NK-92 treated with Interleukin-12 subunit alpha and Interleukin-12 subunit beta, amount 100 ng/mL, for 24 hours (cell line): ENCODE measurements at regions not wholly inside any gene's neighbourhood (a gene's known extent, or its start where the extent isn't known, plus 50 kb on each side); places are given as distances from the start of the nearest gene placed in this dataset.

Experiments
- DNase-seq: peaks from one replicate; lab custom pipeline; 2025; lab: John Stamatoyannopoulos, UW

DNA sequence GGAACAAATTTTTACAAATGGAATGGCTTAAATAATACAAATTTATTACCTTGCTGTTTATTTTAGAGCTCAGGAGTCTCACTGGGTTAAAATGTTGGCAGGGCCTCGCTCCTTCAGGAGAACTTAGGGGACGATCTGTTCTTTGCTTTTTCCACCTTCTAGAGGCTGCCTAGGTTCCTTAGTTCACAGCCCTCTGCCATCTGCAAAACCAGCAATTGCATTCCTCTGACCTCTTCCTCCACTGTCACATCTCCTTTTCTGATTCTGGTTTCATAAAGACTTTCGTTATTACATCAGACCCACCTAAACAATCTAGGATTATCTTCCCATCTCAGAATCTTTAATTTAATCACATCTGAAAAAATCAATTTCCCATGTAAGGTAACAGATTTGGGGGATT, 249.6 kb upstream of the SPRY2 start:
- no peak for DNase-seq

GRCh38 chr13:80586356-80586755, 245.4 kb upstream of the SPRY2 start:
- no peak for DNase-seq

DNA sequence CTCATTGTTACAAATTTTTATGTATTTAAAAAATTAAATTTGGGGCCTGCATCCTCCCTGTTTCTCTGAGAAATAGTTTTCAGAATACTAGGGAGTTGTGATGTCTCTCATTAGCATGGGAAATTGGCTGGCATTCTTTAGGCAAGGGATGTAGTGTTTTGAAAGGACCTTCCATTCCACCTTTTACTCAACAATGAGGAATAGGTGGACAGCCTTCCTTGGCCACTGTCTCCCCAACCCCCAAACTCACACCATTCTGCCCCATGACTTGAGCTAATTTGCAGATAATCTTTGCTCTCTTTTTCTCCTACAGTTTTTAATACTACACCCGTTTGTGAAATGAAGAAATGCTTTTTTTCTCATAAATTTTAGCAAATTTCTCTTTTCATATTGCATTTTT, 244.6 kb upstream of the SPRY2 start:
- DNase-seq, result no peak

GRCh38 chr13:80584785-80585184, 243.9 kb upstream of the SPRY2 start:
- no peak for DNase-seq

DNA sequence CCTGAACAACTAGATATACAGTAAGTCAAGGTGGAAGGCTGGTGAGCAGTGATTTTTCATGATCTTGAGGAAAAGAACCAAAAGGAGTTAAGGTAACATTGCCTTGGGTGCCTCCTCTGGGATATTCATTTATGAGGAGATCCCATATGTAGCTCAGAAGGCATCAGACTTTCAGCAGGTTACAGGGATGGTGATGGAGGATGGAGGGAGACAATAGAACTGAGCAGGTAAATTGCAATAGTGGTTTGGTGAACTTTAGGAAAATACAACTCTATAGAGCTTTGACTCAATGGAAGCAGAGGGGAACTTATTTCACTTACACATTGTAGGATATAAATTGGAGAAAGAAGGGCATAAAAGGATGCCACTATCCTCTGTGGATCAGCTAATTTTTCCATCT, 243.4 kb upstream of the SPRY2 start:
- no peak for DNase-seq

- no peak for DNase-seq
Measured at GRCh38 chr13:80577926-80578670, 237.2 kb upstream of the SPRY2 start.

- no peak for DNase-seq
Measured at GRCh38 chr13:80577285-80577684, 236.4 kb upstream of the SPRY2 start.

- DNase-seq, result no peak
Measured at GRCh38 chr13:80574113-80574850, 233.4 kb upstream of the SPRY2 start.

- no peak for DNase-seq
Measured at GRCh38 chr13:80572923-80573316, 232.0 kb upstream of the SPRY2 start.

- no peak for DNase-seq
Measured at GRCh38 chr13:80572308-80572922, 231.5 kb upstream of the SPRY2 start.

DNA sequence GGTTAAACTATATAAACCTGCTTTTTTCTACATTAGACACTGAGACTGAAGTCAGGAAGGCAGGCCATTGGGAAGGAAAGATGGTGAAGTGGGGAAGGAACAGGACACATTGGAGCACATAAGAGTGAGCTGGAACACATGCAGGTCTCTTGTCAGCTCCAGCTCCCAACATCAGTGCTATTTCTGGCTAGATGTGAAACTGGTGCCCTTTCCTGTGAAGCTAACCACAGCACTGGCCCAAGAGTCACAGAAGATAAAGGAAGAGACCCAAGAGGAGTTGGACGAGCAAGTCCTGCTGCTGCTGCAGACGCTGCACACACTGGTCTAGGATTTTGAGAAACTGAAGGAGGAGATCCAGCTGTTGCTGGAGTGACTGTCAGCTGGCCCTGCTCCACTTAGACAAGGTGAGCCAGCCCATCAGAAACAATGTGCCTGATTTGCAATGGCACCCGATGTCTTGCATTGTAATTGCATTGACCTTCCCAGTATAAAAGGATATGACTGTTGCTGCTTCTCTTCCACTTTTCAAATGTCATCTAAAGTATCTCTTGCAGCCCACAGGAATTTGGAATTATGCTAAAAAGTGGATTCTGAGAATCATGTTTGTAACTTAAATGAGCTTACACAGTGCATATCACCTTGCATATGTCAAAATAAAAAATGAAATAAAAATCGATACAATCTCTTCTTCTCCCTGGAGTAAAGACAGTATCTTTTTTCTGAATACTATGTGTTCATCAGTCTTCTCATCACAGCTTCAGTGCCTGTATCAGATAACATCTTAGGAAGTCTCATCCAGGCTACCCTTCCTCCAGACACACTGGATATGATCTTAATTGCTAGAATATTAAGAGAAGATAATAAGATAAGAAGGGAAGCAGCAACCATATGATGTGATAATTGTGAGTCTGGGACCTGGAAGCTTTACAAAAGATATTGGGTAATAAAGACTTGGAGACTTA, 230.7 kb upstream of the SPRY2 start:
- no peak for DNase-seq

DNA sequence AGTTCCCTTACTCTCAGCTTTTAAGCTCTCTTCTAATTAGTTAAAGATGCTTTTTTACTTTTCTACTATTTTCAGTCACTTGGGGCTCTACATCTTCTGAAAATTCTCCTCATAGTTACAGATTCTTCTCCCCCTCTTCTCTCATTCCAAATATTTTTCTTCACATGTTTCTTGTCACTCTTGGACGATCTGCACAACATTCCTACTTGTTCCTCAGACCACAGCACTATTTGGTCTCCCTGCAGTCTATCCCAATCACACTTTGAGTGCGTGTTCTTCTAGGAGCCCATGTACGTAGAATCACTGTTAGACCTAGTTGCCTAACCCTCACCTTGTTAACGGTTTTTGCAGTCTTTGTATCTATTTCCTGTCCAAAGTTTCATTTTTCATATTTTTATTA, 222.5 kb upstream of the SPRY2 start:
- DNase-seq, result no peak

GRCh38 chr13:80562433-80563156, 221.7 kb upstream of the SPRY2 start:
- DNase-seq, result no peak

DNA sequence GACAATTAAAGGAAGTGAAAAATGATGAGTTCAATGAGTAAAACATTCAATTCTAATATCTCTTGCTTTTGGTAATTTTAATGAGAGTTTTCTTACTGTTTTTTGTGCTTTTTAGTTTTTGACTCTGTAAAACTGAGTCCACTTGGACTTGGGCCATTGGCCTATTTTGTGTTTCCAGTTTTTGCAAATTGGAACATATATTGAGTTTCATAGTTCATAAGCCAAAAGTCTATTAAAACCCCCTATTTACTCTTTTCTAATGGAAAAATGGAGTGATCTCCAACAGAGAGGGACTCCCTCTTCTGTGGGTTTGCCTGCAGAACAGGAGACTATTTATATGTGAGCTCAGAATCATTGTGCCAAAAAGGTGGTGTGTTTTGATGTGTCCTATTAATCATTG, 219.7 kb upstream of the SPRY2 start:
- DNase-seq, result no peak

DNA sequence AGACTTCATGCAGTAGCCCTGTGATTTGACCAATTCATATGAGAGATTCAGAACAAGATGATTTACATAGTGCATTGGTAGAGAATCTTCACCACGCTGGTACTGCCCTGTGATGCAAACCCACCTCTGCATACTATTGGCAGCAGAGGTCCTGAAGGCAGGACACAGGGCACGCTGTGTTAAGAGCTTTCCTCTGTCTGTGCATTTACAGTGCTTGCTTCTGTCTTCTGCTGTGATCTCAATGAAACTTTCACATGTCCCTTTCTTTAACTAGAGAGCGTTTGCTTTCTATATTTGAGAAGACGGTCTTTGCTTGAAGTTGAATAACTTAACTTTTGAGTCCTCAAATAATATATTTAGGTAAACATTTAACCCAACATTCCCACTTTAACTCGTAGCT, 219.0 kb upstream of the SPRY2 start:
- no peak for DNase-seq

GRCh38 chr13:80558074-80558473, 217.1 kb upstream of the SPRY2 start:
- no peak for DNase-seq

GRCh38 chr13:80555796-80556678, 215.1 kb upstream of the SPRY2 start:
- DNase-seq, result no peak

DNA sequence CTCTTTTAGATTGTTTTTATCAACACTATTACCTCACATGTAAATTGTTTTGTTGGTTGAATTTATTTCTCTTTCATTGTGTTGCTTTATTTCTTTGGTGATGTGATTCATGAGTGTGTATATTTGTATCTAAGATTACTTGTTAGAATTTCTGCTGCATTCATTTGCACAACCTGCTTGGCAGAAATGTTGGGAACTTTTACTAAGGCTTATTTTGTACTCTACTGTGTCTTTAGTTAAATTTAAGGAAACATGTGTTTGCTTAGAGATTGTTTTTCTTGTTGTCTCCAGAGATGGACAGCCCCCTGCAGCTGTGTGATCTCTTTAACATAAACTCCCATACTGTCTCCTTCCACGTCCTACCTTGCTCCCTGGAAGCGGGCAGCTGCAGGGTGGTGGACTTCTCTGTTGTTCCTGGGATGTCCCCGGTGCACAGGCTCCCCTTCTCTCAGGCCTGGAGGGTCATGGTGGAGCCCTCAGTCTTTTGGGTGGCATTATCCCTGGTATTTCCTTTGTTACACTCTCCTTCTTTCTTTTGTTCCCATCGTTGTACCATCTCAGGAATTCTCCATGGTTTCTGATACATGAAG, 212.0 kb upstream of the SPRY2 start:
- DNase-seq, result no peak

- DNase-seq, result no peak
Measured at GRCh38 chr13:80551650-80552497, 210.9 kb upstream of the SPRY2 start.
